SK-MEL-5 (cell line): ENCODE measurements at regions not wholly inside any gene's neighbourhood (a gene's known extent, or its start where the extent isn't known, plus 50 kb on each side); places are given as distances from the start of the nearest gene placed in this dataset.
A peak's percentile ranks its signal among the peaks of the same experiment; 100 is the strongest.
"Not testable (repeated sequence)": the region's sequence is repeated elsewhere in the genome, so short reads cannot be mapped to it uniquely, and the experiment has no call there.

ENCODE experiments used
- DNase-seq: peaks from one replicate; pipeline ENCODE4 v3.0.0-alpha.2; 2016; ENCODE audit warnings: low read depth, low spot score
- in situ Hi-C: cut with HindIII; loops from 2 replicates; pipeline ENCODE4 v1.10.0; 2016; ENCODE audit warnings: low sequenced_read_pairs, high pct_unique_total_duplicates, low pct_unique_long_range_greater_than_20kb

DNA sequence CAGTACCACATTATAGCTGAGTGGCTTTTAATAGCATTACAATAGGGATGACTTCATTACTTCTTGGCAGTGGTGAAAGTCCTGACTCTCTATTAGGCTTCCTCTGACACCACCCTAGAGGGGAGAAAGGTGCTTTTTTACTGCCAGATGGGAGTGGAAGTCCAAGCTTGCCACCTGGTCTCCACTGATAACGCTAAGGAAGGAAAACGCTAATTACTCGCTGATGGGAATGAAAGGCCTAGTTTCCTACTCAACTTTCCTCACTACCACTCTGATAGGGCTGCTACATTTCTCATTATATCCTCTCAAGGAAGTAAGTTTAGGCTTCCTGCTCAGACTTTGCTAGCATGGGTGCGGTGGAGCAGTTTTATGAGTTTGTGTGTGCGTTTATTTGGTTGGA, 62.3 kb upstream of the PAGE3 start:
- no peak for DNase-seq
- in situ Hi-C loops = no loop called here

DNA sequence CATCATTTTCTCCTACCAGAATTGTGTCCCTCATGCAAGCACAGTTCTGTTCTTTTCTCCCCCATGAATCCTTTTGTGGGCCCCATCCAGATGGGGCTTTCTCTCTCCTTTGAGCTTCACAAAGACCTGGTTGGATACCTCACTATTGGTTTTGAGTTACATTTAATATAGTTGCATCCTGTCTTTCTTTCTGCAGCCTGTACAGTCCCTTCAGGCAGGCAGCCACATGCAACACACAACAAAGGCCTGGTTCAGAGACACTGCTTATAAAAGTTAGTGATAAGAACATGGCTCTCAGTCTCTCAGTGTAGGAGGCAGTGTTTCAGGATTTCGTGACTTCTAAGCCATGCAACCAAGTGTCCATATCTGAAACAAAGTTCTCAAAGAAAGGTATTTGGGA, 70.6 kb upstream of the PAGE3 start:
- in situ Hi-C loops = no loop called here
- no peak for DNase-seq

DNA sequence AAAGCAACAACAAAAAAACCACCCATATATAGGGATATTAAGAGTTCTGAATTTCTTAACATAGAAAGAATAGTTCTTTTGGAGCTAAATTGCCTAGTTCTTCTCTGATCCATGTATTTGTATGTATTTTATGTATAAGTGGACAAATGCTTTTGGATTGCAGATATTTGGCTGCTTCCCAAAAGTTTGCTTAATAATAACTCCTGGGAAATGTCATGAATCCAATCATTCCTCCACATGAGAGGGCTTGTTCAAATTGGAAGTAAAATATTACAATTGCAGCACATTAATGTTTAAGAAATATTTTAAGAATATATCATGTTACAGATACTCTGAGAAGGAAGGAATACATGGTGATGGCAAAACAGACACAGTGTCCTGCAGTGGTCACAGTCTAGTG, 71.5 kb upstream of the PAGE3 start:
- in situ Hi-C loops = no loop called here
- DNase-seq = no peak

DNA sequence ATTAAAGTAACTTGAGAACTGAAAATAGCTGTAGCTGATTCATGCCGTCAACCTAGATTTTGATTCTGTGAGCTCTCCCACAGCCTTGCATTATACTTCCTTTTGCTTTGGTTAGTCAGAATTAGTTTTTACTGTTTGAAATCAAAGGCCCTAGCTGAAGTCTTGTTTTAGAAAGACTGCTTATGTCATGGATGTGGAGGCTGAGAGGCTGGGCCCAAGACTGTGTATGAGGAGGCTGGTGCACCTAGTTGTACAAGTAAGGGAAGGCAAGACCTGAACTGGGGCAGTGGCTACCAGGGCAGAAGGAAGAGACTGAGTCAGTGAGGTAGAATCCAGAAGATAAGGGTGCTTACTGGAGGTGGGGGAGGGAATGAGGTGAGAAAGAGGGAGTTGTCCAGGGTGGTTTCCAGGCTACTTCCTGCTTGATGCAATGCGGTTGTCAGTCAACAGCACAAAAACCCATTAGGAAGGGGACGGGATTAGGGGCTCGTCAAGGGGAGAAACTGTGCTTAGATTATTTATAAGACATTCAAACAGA, 76.2 kb upstream of the PAGE3 start:
- no peak for DNase-seq
- in situ Hi-C loops = no loop called here

DNA sequence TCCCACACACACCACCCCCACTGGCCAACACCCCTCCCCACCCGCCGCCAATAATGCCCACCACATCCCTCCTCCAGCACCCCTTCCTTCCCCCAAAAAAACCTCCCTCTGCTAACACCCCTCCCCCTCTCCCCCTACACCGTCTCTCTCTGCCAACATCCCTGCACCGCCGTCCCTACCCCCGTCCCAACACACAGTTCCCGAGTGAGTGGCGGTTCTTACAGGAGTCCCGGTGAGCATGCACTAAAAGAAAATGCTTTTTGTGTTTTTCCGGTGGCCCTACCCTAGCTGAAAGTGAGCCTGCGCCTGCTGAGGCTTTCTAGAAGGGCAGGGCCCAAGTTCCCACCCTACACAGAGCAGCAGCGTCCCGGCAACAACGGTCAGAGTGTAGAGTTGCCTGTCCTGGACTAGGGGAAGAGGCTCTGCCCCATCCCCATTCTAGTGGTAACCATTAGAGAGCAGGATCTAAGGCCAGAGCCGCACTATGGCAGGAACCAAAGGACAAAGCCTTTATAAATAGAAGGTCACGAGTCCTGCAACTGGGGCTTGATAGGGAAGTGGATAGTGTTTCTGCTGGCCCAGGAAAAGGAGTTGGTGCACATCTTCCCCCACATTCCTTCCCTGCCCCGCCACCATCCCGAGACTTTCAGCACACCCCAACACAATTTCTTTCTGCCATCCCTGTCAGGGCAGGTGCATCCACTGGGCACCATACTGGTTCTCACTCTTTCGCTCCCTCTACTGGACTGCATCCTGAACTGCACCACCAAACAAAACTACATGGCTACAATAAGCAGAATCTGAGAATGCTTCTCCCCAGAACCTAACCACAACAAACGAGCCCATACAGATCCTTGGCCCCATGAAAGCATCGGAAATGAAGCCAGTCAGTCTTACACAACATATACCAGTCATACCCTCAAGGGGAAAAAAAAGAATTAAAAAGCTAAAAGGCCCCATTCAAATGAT, 78.1 kb upstream of the PAGE3 start:
- peak; percentile 69 for DNase-seq
- in situ Hi-C loops = no loop called here

DNA sequence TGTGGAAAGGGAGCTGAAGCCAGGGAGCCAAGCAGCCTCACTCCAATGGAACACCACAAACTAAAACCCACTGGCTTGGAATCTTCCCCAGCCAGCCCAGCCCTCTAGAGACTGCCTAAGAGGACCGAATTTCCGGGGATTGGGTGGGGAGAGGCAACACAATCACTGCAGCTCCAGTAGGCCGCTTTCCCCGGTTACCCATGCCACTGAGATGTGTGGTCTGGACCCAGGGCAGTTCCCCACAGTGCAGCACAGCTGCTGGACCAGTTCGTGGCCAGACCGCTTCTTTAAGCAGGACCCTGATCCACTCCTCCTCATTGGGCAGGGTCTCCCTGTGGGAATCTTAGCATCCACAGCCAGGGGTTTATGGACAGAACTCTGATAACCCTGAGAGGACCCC, 91.9 kb upstream of the PAGE3 start:
- in situ Hi-C loops = no loop called here

DNA sequence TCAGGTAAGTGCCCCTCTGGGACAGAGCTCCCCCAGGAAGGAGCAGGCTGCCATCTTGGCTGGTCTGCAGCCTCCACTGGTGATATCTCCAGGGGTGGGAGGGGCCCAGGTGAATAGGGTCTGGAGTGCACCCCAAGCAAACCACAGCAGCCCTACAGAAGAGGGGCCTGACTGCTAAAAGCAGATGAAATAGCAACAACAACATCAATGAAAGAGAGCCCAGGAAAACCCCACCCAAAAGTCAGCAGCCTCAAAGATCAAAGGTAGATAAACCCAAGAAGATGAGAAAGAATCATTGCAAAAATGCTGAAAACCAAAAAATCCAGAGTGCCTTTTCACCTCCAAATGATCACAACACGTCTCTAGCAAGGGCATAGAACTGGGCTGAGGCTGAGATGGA, 92.5 kb upstream of the PAGE3 start:
- no peak for DNase-seq
- in situ Hi-C loops = no loop called here

More for the DNA sequence above, 91.9 kb upstream of the PAGE3 start:
- no peak for DNase-seq

DNA sequence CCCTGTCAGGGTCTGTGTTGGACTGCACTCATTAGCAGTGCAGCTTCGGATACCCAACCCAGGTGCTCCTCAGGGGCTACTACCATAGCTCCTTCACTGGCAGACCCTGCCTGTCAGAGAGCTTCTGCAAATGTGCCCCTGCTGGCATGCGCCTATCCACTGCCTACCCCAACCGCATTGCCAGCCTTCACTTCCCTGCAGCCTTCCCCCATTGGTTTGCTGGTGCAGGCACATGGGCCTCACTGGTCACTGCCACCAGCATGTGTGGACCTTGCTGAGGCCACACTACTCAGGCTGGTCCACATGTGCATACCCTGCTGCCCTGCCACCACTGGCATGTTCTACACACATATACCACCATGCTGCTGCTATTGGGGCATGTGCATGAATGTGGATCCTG, 72.5 kb upstream of the MAGEH1 start:
- in situ Hi-C loops = no loop called here
- no peak for DNase-seq

DNA sequence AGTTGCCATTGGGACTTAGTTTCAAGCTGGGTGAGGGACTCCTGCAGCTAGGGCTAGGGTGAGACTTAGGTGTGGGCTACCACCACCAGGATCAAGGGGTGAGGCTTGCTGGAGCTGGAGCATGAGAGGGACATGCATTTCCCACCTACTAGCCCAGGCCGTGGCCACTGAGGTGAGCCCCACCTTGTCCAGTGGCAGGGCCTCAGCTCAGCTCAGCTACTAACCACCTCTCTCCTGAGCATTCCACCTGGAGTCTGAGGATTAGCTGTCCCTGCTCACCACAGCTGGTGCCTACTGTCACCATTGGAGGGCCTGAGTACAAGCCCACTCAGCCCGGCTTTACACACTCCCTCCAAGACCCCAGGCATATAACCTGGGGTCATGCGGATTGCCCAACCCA, 62.6 kb upstream of the MAGEH1 start:
- no peak for DNase-seq
- in situ Hi-C loops = no loop called here

DNA sequence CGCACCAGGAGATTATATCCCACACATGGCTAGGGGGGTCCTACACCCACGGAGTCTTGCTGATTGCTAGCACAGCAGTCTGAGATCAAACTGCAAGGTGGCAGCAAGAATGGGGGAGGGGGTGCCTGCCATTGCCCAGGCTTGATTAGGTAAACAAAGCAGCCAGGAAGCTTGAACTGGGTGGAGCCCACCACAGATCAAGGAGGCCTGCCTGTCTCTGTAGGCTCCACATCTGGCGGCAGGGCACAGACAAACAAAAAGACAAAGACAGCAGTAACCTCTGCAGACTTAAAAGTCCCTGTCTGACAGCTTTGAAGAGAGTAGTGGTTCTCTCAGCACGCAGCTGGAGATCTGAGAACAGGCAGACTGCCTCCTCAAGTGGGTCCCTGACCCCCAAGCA, 55.1 kb upstream of the MAGEH1 start:
- DNase-seq, in situ Hi-C loops: not testable (repeated sequence)
